Psoas muscle (tissue), 7 donors: ENCODE measurements at regions not wholly inside any gene's neighbourhood (a gene's known extent, or its start where the extent isn't known, plus 50 kb on each side); places are given as distances from the start of the nearest gene placed in this dataset.

Experiments
- ATAC-seq, 4 donors: fragments of 200-7000 bp; cut with Tn5 transposase; one replicate each; pipeline ENCODE4 v1.9.1; 2020; ENCODE audit warnings: moderate library complexity in 3 of 4, mild to moderate bottlenecking in 2 of 4
- DNase-seq, 2 donors: peaks; one replicate each; pipeline ENCODE4 v3.0.0-alpha.2; 2020
- H3K27ac ChIP-seq: fragments of 200-600 bp; one replicate; pipeline ENCODE4 v1.8.0; 2022
- H3K27me3 ChIP-seq, 3 donors: fragments of 200-600 bp in 1 of 3; one replicate each; pipeline versions ENCODE4 v1.6.1 to v1.8.0; 2013 to 2022; ENCODE audit warnings: low read length in 2 of 3, mild to moderate bottlenecking in 2 of 3, moderate library complexity in 1 of 3; ENCODE audit not compliant: insufficient read depth in 3 of 3
- H3K36me3 ChIP-seq, 2 donors: fragments of 200-600 bp in 1 of 2; one replicate each; pipeline versions ENCODE4 v1.6.1 to v1.8.0; 2013 to 2022; ENCODE audit warnings: low read depth in 1 of 2, mild to moderate bottlenecking in 1 of 2, moderate library complexity in 1 of 2; ENCODE audit not compliant: insufficient read depth in 1 of 2
- H3K4me1 ChIP-seq: fragments of 200-600 bp; one replicate; pipeline ENCODE4 v1.8.0; 2022
- H3K4me3 ChIP-seq: fragments of 200-600 bp; one replicate; pipeline ENCODE4 v1.8.0; 2022; ENCODE audit warnings: mild to moderate bottlenecking
- H3K9me3 ChIP-seq: fragments of 200-600 bp; one replicate; pipeline ENCODE4 v1.8.0; 2022
- CTCF ChIP-seq: fragments of 200-600 bp; IDR thresholded peaks from one replicate; pipeline ENCODE4 v1.8.0; 2022; ENCODE audit warnings: antibody characterized with exemption
- whole genome bisulfite sequencing, 3 donors: extraction: QIAGEN DNeasy Blood & Tissue Kit; methylation state at CpG; one replicate each; pipeline versions ENCODE4 v1.1.6 to v1.1.7; 2013; 5-methylcytosine and 5-hydroxymethylcytosine counted together
- intact Hi-C, 2 donors: fragments of 100-400 bp; cut with DNase I; formaldehyde crosslinking; loops; one replicate each; pipeline versions ENCODE4 v1.11.0 to v1.14.2; 2022
- donor health status: healthy with polysubstance abuse.
- donor health status: DM: no; HTN: no; CAD: no; lungs with moderate emphysema.
- donor health status: Bipolar disorder and iron deficiency.
- donor health status: healthy.
- donor health status: DM: yes; HTN: yes; CAD: no.
- donor health status: DM: no; HTN: no; CAD: no.
- donor health status: DM: yes; HTN: yes; CAD: no.

- WGBS, 3 donors = 82 to 86% (median 85%) methylated on average over 8 of the region's 8 CpGs
- TF ChIP-seq CTCF = no peak
- ATAC-seq = no peak
Measured at GRCh38 chr9:18077941-18078678, 395.8 kb upstream of the ADAMTSL1 start.

GRCh38 chr9:18092138-18092537 lies 381.8 kb upstream of the ADAMTSL1 start:
- Histone ChIP-seq H3K36me3 (no peaks in the 10 kb centered on the region), H3K9me3 (no peaks in the 10 kb centered on the region), H3K4me3 (no peak overlapping the region), H3K4me1 (no peaks in the 10 kb centered on the region), H3K27me3 (no peaks in the 10 kb centered on the region), H3K27ac (no peak overlapping the region)
- WGBS, 3 donors = 79 to 89% (median 84%) methylated on average over 4 of the region's 4 CpGs
- ATAC-seq = no peak
- no peak for DNase-seq
- TF ChIP-seq CTCF = no peak
- intact Hi-C loops = no loop called here

More at GRCh38 chr9:18077941-18078678, 395.8 kb upstream of the ADAMTSL1 start:
- H3K4me3 ChIP-seq = no peak overlapping the region
- H3K36me3 ChIP-seq = no peaks in the 10 kb centered on the region
- H3K27me3 ChIP-seq = no peaks in the 10 kb centered on the region
- no peaks in the 10 kb centered on the region for H3K4me1 ChIP-seq
- DNase-seq = no peak
- no peaks in the 10 kb centered on the region for H3K9me3 ChIP-seq
- H3K27ac ChIP-seq = no peak overlapping the region
- intact Hi-C loops = loop anchor here in 1 of 2 donors (5.0 kb wide), 1 partner anchor 864 kb away; no protein-coding TSS in a partner anchor

GRCh38 chr9:18106006-18106560 lies 367.9 kb upstream of the ADAMTSL1 start:
- Histone ChIP-seq H3K27ac (no peak overlapping the region), H3K4me1 (no peaks in the 10 kb centered on the region), H3K36me3 (no peaks in the 10 kb centered on the region), H3K9me3 (no peaks in the 10 kb centered on the region), H3K27me3 (no peaks in the 10 kb centered on the region), H3K4me3 (no peak overlapping the region)
- TF ChIP-seq CTCF = no peak
- ATAC-seq (no peak), DNase-seq (no peak)
- intact Hi-C loops = no loop called here
- WGBS, 3 donors = 74 to 75% (median 75%) methylated on average over 4 of the region's 4 CpGs

- no peak for DNase-seq
- WGBS, 3 donors = 38 to 69% (median 53%) methylated on average over 4 of the region's 4 CpGs
- H3K27ac ChIP-seq = no peak overlapping the region
- ATAC-seq = no peak
- H3K4me3 ChIP-seq = no peak overlapping the region
- no peaks in the 10 kb centered on the region for H3K36me3 ChIP-seq
- H3K27me3 ChIP-seq = no peaks in the 10 kb centered on the region
- no peaks in the 10 kb centered on the region for H3K9me3 ChIP-seq
- TF ChIP-seq CTCF = no peak
- no peaks in the 10 kb centered on the region for H3K4me1 ChIP-seq
- intact Hi-C loops = no loop called here
Measured at GRCh38 chr9:18109675-18110074, 364.3 kb upstream of the ADAMTSL1 start.
